Hepatocyte (in vitro differentiated cells): ENCODE measurements at regions not wholly inside any gene's neighbourhood (a gene's known extent, or its start where the extent isn't known, plus 50 kb on each side); places are given as distances from the start of the nearest gene placed in this dataset.

Source experiments
- CTCF ChIP-seq: fragments of 200-600 bp; sonication (generic); IDR thresholded peaks from 2 replicates; pipeline ENCODE4 v1.5.1; 2016; ENCODE audit warnings: antibody characterized with exemption, mild to moderate bottlenecking; ENCODE audit not compliant: poor library complexity
- EZH2 ChIP-seq: fragments of 200-600 bp; sonication (generic); IDR thresholded peaks from 2 replicates; pipeline ENCODE4 v1.6.1; 2016; ENCODE audit warnings: antibody characterized with exemption, mild to moderate bottlenecking, borderline replicate concordance

- no peak for TF ChIP-seq CTCF
- TF ChIP-seq EZH2 = no peak
Observed at GRCh38 chr20:25761596-25761995, 64.9 kb upstream of the ZNF337 start.
